Fibroblast of skin of abdomen (primary cell): ENCODE measurements at regions not wholly inside any gene's neighbourhood (a gene's known extent, or its start where the extent isn't known, plus 50 kb on each side); places are given as distances from the start of the nearest gene placed in this dataset.
"Not testable (repeated sequence)": the region's sequence is repeated elsewhere in the genome, so short reads cannot be mapped to it uniquely, and the experiment has no call there.

Experiments used
- DNase-seq: peaks from one replicate; pipeline ENCODE4 v3.0.0-alpha.2; 2013

DNA sequence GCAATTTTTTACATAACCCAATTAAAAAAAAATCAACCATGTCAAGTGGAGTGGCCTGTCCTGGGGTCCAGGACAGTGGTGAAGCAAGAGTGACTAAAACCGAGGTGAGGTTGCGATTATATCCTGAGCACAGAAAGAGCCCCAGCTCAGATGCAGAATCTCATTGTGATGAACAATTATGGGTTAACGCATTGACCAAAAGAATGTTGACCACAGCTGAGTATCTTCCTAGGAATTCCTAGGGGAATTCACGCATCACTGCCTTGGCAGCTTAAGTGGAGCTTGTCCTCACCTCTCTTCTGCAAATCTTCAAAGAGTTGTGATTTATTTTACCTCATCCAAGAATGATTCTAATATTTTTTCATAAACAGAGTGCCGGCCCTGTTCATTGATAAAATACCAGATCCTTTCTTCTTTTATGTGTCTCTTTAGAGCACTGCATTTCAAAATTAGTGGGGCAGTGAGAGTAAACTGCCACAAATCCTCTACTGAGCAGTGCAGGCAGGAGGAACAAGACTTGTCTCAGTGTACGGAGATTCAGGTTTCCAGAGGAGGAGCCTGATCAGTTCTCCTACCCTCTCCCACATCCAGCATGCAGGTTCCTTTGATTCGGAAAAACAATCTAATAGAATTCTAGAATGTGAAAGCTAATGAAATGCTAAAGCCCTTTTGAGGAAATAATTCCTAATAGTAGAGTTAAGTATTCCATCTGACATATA is 60.1 kb upstream of the ZNF184 start:
- peak; percentile 68 for DNase-seq

DNA sequence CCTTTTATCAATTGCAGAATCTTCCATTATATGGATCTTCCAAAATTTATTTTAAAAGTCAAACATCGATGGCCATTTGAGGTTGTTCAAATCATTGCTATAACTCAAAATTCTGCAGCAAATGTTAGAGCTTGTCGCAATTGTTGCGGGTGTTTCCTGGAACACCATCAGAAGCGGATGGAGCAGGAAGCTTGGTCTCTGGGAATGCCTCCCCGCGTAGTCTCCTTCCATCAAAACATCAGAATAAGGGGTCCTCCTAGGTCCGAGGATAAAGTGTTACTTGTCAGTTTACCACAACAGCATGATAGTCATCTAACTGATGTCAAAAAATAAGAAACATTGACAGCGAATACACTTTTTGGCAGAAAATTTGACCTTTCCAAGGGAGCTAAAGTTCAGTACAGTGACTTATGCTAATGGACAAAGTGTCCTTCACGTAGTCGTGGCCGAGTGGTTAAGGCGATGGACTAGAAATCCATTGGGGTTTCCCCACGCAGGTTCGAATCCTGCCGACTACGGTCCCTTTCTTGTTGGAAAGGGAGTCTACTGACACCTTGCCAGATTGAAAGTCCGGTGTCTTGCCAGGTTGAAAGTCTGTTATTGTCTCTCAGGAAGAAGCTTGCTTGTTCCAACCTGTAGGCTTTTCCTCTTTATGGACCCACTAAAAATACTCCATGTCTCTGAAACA is 59.0 kb upstream of the ZNF184 start:
- DNase-seq = no peak

DNA sequence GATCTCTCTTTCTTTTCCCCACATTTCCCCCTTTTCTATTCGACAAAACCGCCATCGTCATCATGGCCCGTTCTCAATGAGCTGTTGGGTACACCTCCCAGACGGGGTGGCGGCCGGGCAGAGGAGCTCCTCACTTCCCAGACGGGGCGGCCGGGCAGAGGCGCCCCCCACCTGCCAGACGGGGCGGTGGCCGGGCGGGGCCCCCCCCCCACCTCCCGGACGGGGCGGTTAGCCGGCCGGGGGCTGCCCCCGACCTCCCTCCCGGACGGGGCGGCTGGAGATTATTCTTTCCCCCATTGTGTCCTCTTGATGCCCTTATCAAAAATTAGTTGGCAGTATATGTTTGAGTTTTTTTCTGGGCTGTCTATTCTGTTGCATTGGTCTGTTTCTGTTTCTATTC is 56.9 kb upstream of the ZNF184 start:
- DNase-seq = not testable (repeated sequence)

DNA sequence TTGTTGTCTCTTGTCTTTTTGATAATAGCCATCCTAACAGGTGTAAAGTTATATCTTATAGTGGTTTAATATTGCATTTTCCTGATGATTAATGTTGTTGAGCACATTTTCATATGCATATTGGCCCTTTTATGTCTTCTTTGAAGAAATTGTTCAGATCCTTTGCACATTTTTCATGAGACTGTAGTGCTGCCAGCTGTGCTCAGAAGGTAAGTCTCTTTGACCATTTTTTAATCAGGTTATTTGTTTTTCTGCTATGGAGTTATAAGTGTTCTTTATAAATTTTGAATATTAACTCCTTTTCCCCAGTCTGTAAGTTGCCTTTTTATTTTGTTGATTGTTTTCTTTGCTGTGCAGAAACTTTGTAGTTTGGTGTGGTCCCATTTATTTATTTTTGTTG is 55.8 kb upstream of the ZNF184 start:
- no peak for DNase-seq
